A673 (cell line): ENCODE measurements at regions not wholly inside any gene's neighbourhood (a gene's known extent, or its start where the extent isn't known, plus 50 kb on each side); places are given as distances from the start of the nearest gene placed in this dataset.

Source experiments
- CTCF ChIP-seq: fragments of 300-800, 200-600 bp; sonication (generic); conservative IDR thresholded peaks from 2 replicates; pipeline ENCODE4 v1.5.1; 2017; ENCODE audit warnings: low read depth, mild to moderate bottlenecking, antibody characterized with exemption, low read length, moderate library complexity, mixed read lengths
- EZH2 ChIP-seq: fragments of 200-600 bp; sonication (generic); IDR thresholded peaks from 2 replicates; pipeline ENCODE4 v1.6.1; 2017; ENCODE audit warnings: borderline replicate concordance, low read depth, mild to moderate bottlenecking, mixed read lengths, antibody characterized with exemption, low read length; ENCODE audit not compliant: poor library complexity, severe bottlenecking

GRCh38 chr1:191222206-191222605 is 744.5 kb upstream of the BRINP3 start:
- no peak for TF ChIP-seq CTCF
- TF ChIP-seq EZH2 = no peak
